HepG2 (cell line): ENCODE measurements at regions not wholly inside any gene's neighbourhood (a gene's known extent, or its start where the extent isn't known, plus 50 kb on each side); places are given as distances from the start of the nearest gene placed in this dataset.

ENCODE experiments used
- ATAC-seq: fragments of 200-7000 bp; cut with Tn5 transposase; 3 replicates; pipeline ENCODE4 v1.9.1; 2020; ENCODE audit warnings: mild to moderate bottlenecking, moderate library complexity
- BruUV-seq: library from RNA; stranded (reverse); fragments of 400-500 nt; replicated peaks from 2 replicates; lab custom pipeline; 2021; lab: Mats Ljungman, UMichigan
- CTCF ChIA-PET: fragments of 300-600 bp; formaldehyde crosslinking; extraction: SDS; loops from one replicate; lab custom pipeline; 2021; ENCODE audit warnings: low total read pairs, inconsistent platforms, low intra/inter-chr PET ratio; lab: Yijun Ruan, JAX
- POLR2A ChIA-PET: fragments of 350-600 bp; sonication (Branson Sonifier 250); formaldehyde crosslinking; loops from one replicate; lab custom pipeline; 2020; ENCODE audit warnings: antibody characterized with exemption, inconsistent platforms; lab: Yijun Ruan, JAX
- DNase-seq: peaks from one replicate; pipeline ENCODE4 v3.0.0-alpha.2; 2015; ENCODE audit warnings: low spot score
- FAIRE-seq: peaks from 3 replicates; lab custom pipeline; 2011; peaks lifted over from hg19 to GRCh38; lab: Jason Lieb, UNC
- H2AFZ ChIP-seq: one replicate; pipeline ENCODE4 v1.6.1; 2011; ENCODE audit warnings: low read length, inconsistent platforms
- H3K27ac ChIP-seq: fragments of 300-600 bp; 3 replicates; pipeline ENCODE4 v1.8.0; 2011; ENCODE audit warnings: mixed run types, mild to moderate bottlenecking, mixed read lengths, low read length, inconsistent platforms; ENCODE audit not compliant: insufficient read depth; ENCODE audit errors: extremely low read length
- H3K27me3 ChIP-seq, 2 experiments: fragments of 200-600 bp in 1 of 2; 2 replicates in 1 of 2; 3 replicates in 1 of 2; pipeline versions ENCODE4 v1.6.0 to v1.8.0; 2011; ENCODE audit warnings: low read length in 2 of 2, mild to moderate bottlenecking in 2 of 2, moderate library complexity in 2 of 2, inconsistent platforms in 1 of 2; ENCODE audit not compliant: insufficient read depth in 2 of 2, control insufficient read depth in 1 of 2
- H3K36me3 ChIP-seq, 2 experiments: fragments of 200-600 bp in 1 of 2; replicated peaks in 1 of 2; 2 replicates in 1 of 2; 3 replicates in 1 of 2; pipeline versions ENCODE4 v1.5.1 to v1.8.0; 2011; ENCODE audit warnings: low read length in 2 of 2, inconsistent platforms in 1 of 2; ENCODE audit not compliant: insufficient read depth in 2 of 2, control insufficient read depth in 1 of 2
- H3K4me1 ChIP-seq: 2 replicates; pipeline ENCODE4 v1.5.1; 2012; ENCODE audit warnings: low read length, inconsistent platforms; ENCODE audit not compliant: insufficient read depth
- H3K4me2 ChIP-seq: 2 replicates; pipeline ENCODE4 v1.6.0; 2011; ENCODE audit warnings: low read depth, low read length, inconsistent platforms
- H3K4me3 ChIP-seq, 3 experiments: fragments of 200-600 bp in 1 of 3; sonication (generic), shearing (Covaris generic) in 1 of 3; replicated peaks in 1 of 3; 2 replicates each; pipeline ENCODE4 v1.5.1; 2011 to 2016; ENCODE audit warnings: low read length in 3 of 3, inconsistent platforms in 2 of 3, low read depth in 2 of 3, mild to moderate bottlenecking in 2 of 3, control low read depth in 1 of 3, mixed read lengths in 1 of 3; ENCODE audit not compliant: insufficient read depth in 1 of 3
- H3K79me2 ChIP-seq: one replicate; pipeline ENCODE4 v1.6.1; 2011; ENCODE audit warnings: low read length, inconsistent platforms; ENCODE audit not compliant: insufficient read depth
- H3K9ac ChIP-seq: 2 replicates; pipeline ENCODE4 v1.6.0; 2011; ENCODE audit warnings: mild to moderate bottlenecking, low read depth, low read length, inconsistent platforms; ENCODE audit not compliant: insufficient read depth
- H3K9me3 ChIP-seq: 2 replicates; pipeline ENCODE4 v1.5.1; 2012; ENCODE audit warnings: mild to moderate bottlenecking, low read length
- H4K20me1 ChIP-seq: 2 replicates; pipeline ENCODE4 v1.6.0; 2011; ENCODE audit warnings: inconsistent platforms, mild to moderate bottlenecking, low read length, moderate library complexity; ENCODE audit not compliant: insufficient read depth
- EED ChIP-seq: sonication (generic); formaldehyde crosslinking; IDR thresholded peaks from 2 replicates; pipeline ENCODE4 v1.5.0; 2020; ENCODE audit warnings: mild to moderate bottlenecking, missing genetic modification reagents
- FOSL2 ChIP-seq: sonication (generic); formaldehyde crosslinking; IDR thresholded peaks from 2 replicates; pipeline ENCODE4 v1.4.0; 2020; ENCODE audit warnings: missing genetic modification reagents
- NR1H2 ChIP-seq: sonication (generic); formaldehyde crosslinking; IDR thresholded peaks from 2 replicates; pipeline ENCODE4 v1.8.1; 2022; ENCODE audit warnings: low read depth, missing genetic modification reagents, borderline replicate concordance
- RARA ChIP-seq: IDR thresholded peaks from 2 replicates; pipeline ENCODE4 v1.6.1; 2016; ENCODE audit warnings: missing genetic modification reagents, missing compliant biosample characterization
- SAFB2 ChIP-seq: sonication (generic); formaldehyde crosslinking; IDR thresholded peaks from 2 replicates; pipeline ENCODE4 v1.5.1; 2020; ENCODE audit warnings: missing genetic modification reagents, low read depth, mild to moderate bottlenecking, borderline replicate concordance
- SIX4 ChIP-seq: sonication (generic); formaldehyde crosslinking; IDR thresholded peaks from 2 replicates; pipeline ENCODE4 v1.4.0; 2020; ENCODE audit warnings: missing genetic modification reagents
- TAF15 ChIP-seq: fragments of 200-400 bp; formaldehyde crosslinking; IDR thresholded peaks from one replicate; pipeline ENCODE4 v1.6.1; 2018; ENCODE audit warnings: mild to moderate bottlenecking, low read depth, low read length; ENCODE audit not compliant: poor library complexity, severe bottlenecking
- ZKSCAN5 ChIP-seq: sonication (generic); formaldehyde crosslinking; IDR thresholded peaks from 2 replicates; pipeline ENCODE4 v1.5.1; 2020; ENCODE audit warnings: mild to moderate bottlenecking, missing genetic modification reagents
- ZNF224 ChIP-seq: sonication (generic); formaldehyde crosslinking; IDR thresholded peaks from 2 replicates; pipeline ENCODE4 v1.5.0; 2020; ENCODE audit warnings: mild to moderate bottlenecking, missing genetic modification reagents
- ZNF552 ChIP-seq: sonication (generic); formaldehyde crosslinking; IDR thresholded peaks from 2 replicates; pipeline ENCODE4 v1.9.0; 2022; ENCODE audit warnings: missing genetic modification reagents, mild to moderate bottlenecking, borderline replicate concordance
- ZNF672 ChIP-seq: sonication (generic); formaldehyde crosslinking; IDR thresholded peaks from 2 replicates; pipeline ENCODE4 v1.8.1; 2022; ENCODE audit warnings: missing genetic modification reagents
- WGBS: methylation state at CpG from one replicate; pipeline ENCODE4 v1.1.6; 2017; ENCODE audit warnings: low lambda C conversion rate; 5-methylcytosine and 5-hydroxymethylcytosine counted together
- in situ Hi-C: cut with HindIII; loops from 2 replicates; pipeline ENCODE4 v1.10.0; 2017; ENCODE audit warnings: low pct_unique_long_range_greater_than_20kb; ENCODE audit not compliant: extremely low pct_ligation_motif_present
- intact Hi-C: fragments of 100-400 bp; cut with micrococcal nuclease; formaldehyde crosslinking; loops from one replicate; pipeline ENCODE4 v1.10.0; 2022; ENCODE audit not compliant: unreplicated experiment
- TF ChIP-seq, protein P1 (sequence below): sonication (generic); formaldehyde crosslinking; IDR thresholded peaks from 2 replicates; pipeline ENCODE4 v1.4.0; 2020; ENCODE audit warnings: mild to moderate bottlenecking, missing genetic modification reagents, borderline replicate concordance

GRCh38 chr4:104747635-104748034 lies 252.9 kb upstream of the CXXC4 start:
- intact Hi-C loops = no loop called here
- Histone ChIP-seq H3K9ac (no peak overlapping the region), H3K36me3 (no peaks in the 10 kb centered on the region), H3K79me2 (no peaks in the 10 kb centered on the region), H3K9me3 (no peaks in the 10 kb centered on the region), H3K27me3 (no peaks in the 10 kb centered on the region), H3K4me2 (no peak overlapping the region), H3K27ac (no peak overlapping the region), H4K20me1 (no peaks in the 10 kb centered on the region)
- ATAC-seq (no peak), DNase-seq (peak; percentile 12)
- BruUV-seq = no TSS peak
- TF ChIP-seq NR1H2 (CRISPR knock-in tag) (no peak), ZKSCAN5 (CRISPR knock-in tag) (no peak), RARA (CRISPR knock-in tag) (peak; percentile 76), ZNF224 (CRISPR knock-in tag) (no peak), EED (CRISPR knock-in tag) (no peak), TAF15 (no peak), ZNF672 (CRISPR knock-in tag) (no peak), FOSL2 (peak; percentile 59), SAFB2 (CRISPR knock-in tag) (no peak), ZNF552 (CRISPR knock-in tag) (no peak), SIX4 (CRISPR knock-in tag) (no peak)
- TF ChIP-seq, protein P1, sequence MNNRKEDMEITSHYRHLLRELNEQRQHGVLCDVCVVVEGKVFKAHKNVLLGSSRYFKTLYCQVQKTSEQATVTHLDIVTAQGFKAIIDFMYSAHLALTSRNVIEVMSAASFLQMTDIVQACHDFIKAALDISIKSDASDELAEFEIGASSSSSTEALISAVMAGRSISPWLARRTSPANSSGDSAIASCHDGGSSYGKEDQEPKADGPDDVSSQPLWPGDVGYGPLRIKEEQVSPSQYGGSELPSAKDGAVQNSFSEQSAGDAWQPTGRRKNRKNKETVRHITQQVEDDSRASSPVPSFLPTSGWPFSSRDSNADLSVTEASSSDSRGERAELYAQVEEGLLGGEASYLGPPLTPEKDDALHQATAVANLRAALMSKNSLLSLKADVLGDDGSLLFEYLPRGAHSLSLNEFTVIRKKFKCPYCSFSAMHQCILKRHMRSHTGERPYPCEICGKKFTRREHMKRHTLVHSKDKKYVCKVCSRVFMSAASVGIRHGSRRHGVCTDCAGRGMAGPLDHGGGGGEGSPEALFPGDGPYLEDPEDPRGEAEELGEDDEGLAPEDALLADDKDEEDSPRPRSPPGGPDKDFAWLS (CRISPR knock-in tag) = no peak
- TF ChIP-seq, all 625 proteins: peak for 2
- WGBS = 0% methylated on average over 1 of the region's 1 CpG
- Histone ChIP-seq H3K4me1 (no peaks in the 10 kb centered on the region), H3K4me3 (no peak overlapping the region), H2AFZ (no peak overlapping the region)
- in situ Hi-C loops = no loop called here
- CTCF ChIA-PET = no interaction called here
- no peak for FAIRE-seq
- POLR2A ChIA-PET = no interaction called here
